ENCODE measurements at regions not wholly inside any gene's neighbourhood (a gene's known extent, or its start where the extent isn't known, plus 50 kb on each side); places are given as distances from the start of the nearest gene placed in this dataset.

GRCh38 chr4:180706766-180707165 is 1536.4 kb upstream of the TENM3 start:
- 75 to 81% methylated on average over 2 of the region's 2 CpGs for WGBS, 2 donors
- DNase-seq (ENCODE audit: low spot score in 2 of 2) = no peak
- H3K4me3 ChIP-seq (ENCODE audit: low read depth, poor library complexity, severe bottlenecking) = no peak overlapping the region
- intact Hi-C loops (cut with DNase I; ENCODE audit: low total_unique reads) = loop anchor here (5.0 kb wide), 1 partner anchor 1824 kb away; no protein-coding TSS in a partner anchor
- TF ChIP-seq CTCF (IDR thresholded peaks at IDR 0.05) = no peak
- TF ChIP-seq POLR2A (IDR thresholded peaks at IDR 0.05) = no peak

GRCh38 chr4:180710628-180711337 is 1532.4 kb upstream of the TENM3 start:
- DNase-seq (ENCODE audit: low spot score in 2 of 2) = no peak
- intact Hi-C loops (cut with DNase I; ENCODE audit: low total_unique reads) = no loop called here
- TF ChIP-seq CTCF (IDR thresholded peaks at IDR 0.05) (no peak), POLR2A (IDR thresholded peaks at IDR 0.05) (no peak)
- H3K4me3 ChIP-seq (ENCODE audit: low read depth, poor library complexity, severe bottlenecking) = no peak overlapping the region
- 51 to 55% methylated on average over 5 of the region's 5 CpGs for WGBS, 2 donors

GRCh38 chr4:180717451-180718033 is 1525.7 kb upstream of the TENM3 start:
- intact Hi-C loops (cut with DNase I; ENCODE audit: low total_unique reads) = no loop called here
- 55 to 64% methylated on average over 4 of the region's 4 CpGs for WGBS, 2 donors
- H3K4me3 ChIP-seq (ENCODE audit: low read depth, poor library complexity, severe bottlenecking) = no peak overlapping the region
- DNase-seq (ENCODE audit: low spot score in 2 of 2) = no peak
- TF ChIP-seq CTCF (IDR thresholded peaks at IDR 0.05) (no peak), POLR2A (IDR thresholded peaks at IDR 0.05) (no peak)

GRCh38 chr4:180721356-180721755 is 1521.8 kb upstream of the TENM3 start:
- no peak overlapping the region for H3K4me3 ChIP-seq (ENCODE audit: low read depth, poor library complexity, severe bottlenecking)
- 74 to 76% methylated on average over 6 of the region's 6 CpGs for WGBS, 2 donors
- no peak for TF ChIP-seq CTCF (IDR thresholded peaks at IDR 0.05)
- no peak for DNase-seq (ENCODE audit: low spot score in 2 of 2)
- intact Hi-C loops (cut with DNase I; ENCODE audit: low total_unique reads) = no loop called here

GRCh38 chr4:180726611-180727010 is 1516.6 kb upstream of the TENM3 start:
- TF ChIP-seq CTCF (IDR thresholded peaks at IDR 0.05) (no peak), POLR2A (IDR thresholded peaks at IDR 0.05) (no peak)
- H3K4me3 ChIP-seq (ENCODE audit: low read depth, poor library complexity, severe bottlenecking) = no peak overlapping the region
- peak in 1 of 2 donors; percentile 78 for DNase-seq (ENCODE audit: low spot score in 2 of 2)
- WGBS, 2 donors = 74 to 77% methylated on average over 6 of the region's 6 CpGs
- intact Hi-C loops (cut with DNase I; ENCODE audit: low total_unique reads) = no loop called here
